ENCODE measurements at regions not wholly inside any gene's neighbourhood (a gene's known extent, or its start where the extent isn't known, plus 50 kb on each side); places are given as distances from the start of the nearest gene placed in this dataset.

GRCh38 chr11:82303671-82304070 is 430.0 kb downstream of the FAM181B start:
- TF ChIP-seq CTCF (conservative IDR thresholded peaks at IDR 0.05): no peak
- no peaks in the 10 kb centered on the region for H3K79me2 ChIP-seq (ENCODE audit: insufficient read depth, low read length)

More at GRCh38 chr11:82303671-82304070, 430.0 kb downstream of the FAM181B start:
- Mint-ChIP-seq H3K4me3 (no peak overlapping the region), H3K9me3 (no peaks in the 10 kb centered on the region), H3K27ac (no peak overlapping the region), H3K4me1 (no peaks in the 10 kb centered on the region), H3K36me3 (ENCODE audit: insufficient read depth in 1 of 3, low read depth in 3 of 3) (no peaks in the 10 kb centered on the region), H3K27me3 (ENCODE audit: low read depth) (no peaks in the 10 kb centered on the region)
- H4K8ac ChIP-seq (replicated peaks; ENCODE audit: insufficient read length, low read depth, low read length): no peak overlapping the region
- no peak overlapping the region for H2BK5ac ChIP-seq (ENCODE audit: insufficient read length, low read length)
- no peak overlapping the region for H3K56ac ChIP-seq (ENCODE audit: insufficient read length, low read depth, low read length)
- H2BK120ac ChIP-seq (ENCODE audit: low read depth, low read length, poor library complexity, severe bottlenecking): no peak overlapping the region
- no peaks in the 10 kb centered on the region for H3K4me1 ChIP-seq (ENCODE audit: insufficient read depth, low read length)
- H3K23me2 ChIP-seq (ENCODE audit: insufficient read length, low read depth, low read length, poor library complexity, severe bottlenecking): no peaks in the 10 kb centered on the region
- no peak overlapping the region for H2AFZ ChIP-seq (ENCODE audit: low read length)
- H3K14ac ChIP-seq (ENCODE audit: insufficient read depth, low read length): no peak overlapping the region
- H3K27me3 ChIP-seq (ENCODE audit: insufficient read depth, low read length): no peaks in the 10 kb centered on the region
- no peak overlapping the region for H4K5ac ChIP-seq (ENCODE audit: insufficient read length, low read depth, low read length)
- H3K23ac ChIP-seq (ENCODE audit: insufficient read length, low read depth, low read length): no peak overlapping the region
- no peak overlapping the region for H2BK20ac ChIP-seq (ENCODE audit: low read depth, low read length, poor library complexity, severe bottlenecking)
- H3K18ac ChIP-seq (ENCODE audit: insufficient read length, low read depth, low read length): no peak overlapping the region
- H2BK15ac ChIP-seq (ENCODE audit: low read depth, low read length): no peak overlapping the region
- no peak overlapping the region for H3K4ac ChIP-seq (ENCODE audit: low read depth, low read length)
- H3K4me2 ChIP-seq (ENCODE audit: insufficient read depth, insufficient read length, low read length): no peak overlapping the region
- H3K27ac ChIP-seq (ENCODE audit: insufficient read length, low read depth, low read length): no peak overlapping the region
- H3K9ac ChIP-seq (ENCODE audit: extremely low read depth, insufficient read length, low read length): no peak overlapping the region
- H2BK12ac ChIP-seq (ENCODE audit: insufficient read length, low read depth, low read length): no peak overlapping the region
- no peaks in the 10 kb centered on the region for H4K20me1 ChIP-seq (ENCODE audit: control insufficient read depth, insufficient read depth, insufficient read length)
- no peaks in the 10 kb centered on the region for H3K79me1 ChIP-seq (ENCODE audit: insufficient read depth, low read depth, low read length, poor library complexity, severe bottlenecking)
- H2AK5ac ChIP-seq (ENCODE audit: insufficient read length, low read length): no peak overlapping the region
- no peak overlapping the region for H3T11ph ChIP-seq (ENCODE audit: low read length)
- no peaks in the 10 kb centered on the region for H3K9me3 ChIP-seq (ENCODE audit: control insufficient read depth, low read depth, low read length)
- no peak for DNase-seq
- no peak overlapping the region for H4K91ac ChIP-seq (ENCODE audit: insufficient read length, low read depth, low read length)

Measured in H9 (cell line).